Tibial artery (tissue), 4 donors: ENCODE measurements at regions not wholly inside any gene's neighbourhood (a gene's known extent, or its start where the extent isn't known, plus 50 kb on each side); places are given as distances from the start of the nearest gene placed in this dataset.

Source experiments
- DNase-seq, 2 donors: peaks; one replicate each; pipeline ENCODE4 v3.0.0-alpha.2; 2019
- H3K27ac ChIP-seq, 2 donors: fragments of 200-600 bp; sonication (generic) in 1 of 2; 1 replicate in 1 of 2; 2 replicates in 1 of 2; pipeline ENCODE4 v1.5.1; 2018 to 2019; ENCODE audit warnings: mild to moderate bottlenecking in 1 of 2
- H3K27me3 ChIP-seq, 2 donors: fragments of 200-600 bp; sonication (generic) in 1 of 2; one replicate each; pipeline versions ENCODE4 v1.5.1 to v1.6.0; 2016 to 2019
- H3K36me3 ChIP-seq, 3 donors: fragments of 200-600 bp; sonication (generic) in 2 of 3; one replicate each; pipeline ENCODE4 v1.5.1; 2016 to 2019; ENCODE audit warnings: mild to moderate bottlenecking in 2 of 3
- H3K4me1 ChIP-seq, 4 donors: fragments of 200-600 bp; sonication (generic) in 2 of 4; 1 replicate in 3 of 4; 2 replicates in 1 of 4; pipeline ENCODE4 v1.5.1; 2016 to 2019
- H3K4me3 ChIP-seq, 2 donors: fragments of 200-600 bp; sonication (generic) in 1 of 2; 1 replicate in 1 of 2; 2 replicates in 1 of 2; pipeline ENCODE4 v1.5.1; 2018 to 2019; ENCODE audit warnings: mild to moderate bottlenecking in 2 of 2
- H3K9me3 ChIP-seq, 3 donors: fragments of 200-600 bp; sonication (generic) in 1 of 3; one replicate each; pipeline ENCODE4 v1.5.1; 2016 to 2019
- CTCF ChIP-seq, 2 experiments: fragments of 200-600 bp in 1 of 2; fragments of 450-650 bp in 1 of 2; IDR thresholded peaks; one replicate each; pipeline ENCODE4 v1.5.1; 2017 to 2019; ENCODE audit warnings: antibody characterized with exemption in 2 of 2, mild to moderate bottlenecking in 1 of 2, moderate library complexity in 1 of 2
- intact Hi-C: fragments of 100-400 bp; cut with DNase I; formaldehyde crosslinking; loops from one replicate; pipeline ENCODE4 v1.15.0; 2023; ENCODE audit warnings: low total_unique reads

- Histone ChIP-seq H3K27me3 (no peaks in the 10 kb centered on the region), H3K4me1 (no peaks in the 10 kb centered on the region), H3K36me3 (no peaks in the 10 kb centered on the region), H3K4me3 (no peak overlapping the region), H3K9me3 (no peaks in the 10 kb centered on the region), H3K27ac (no peak overlapping the region)
- intact Hi-C loops = no loop called here
- no peak for DNase-seq
- TF ChIP-seq CTCF (IDR thresholded peaks at IDR 0.05) = no peak
Measured at GRCh38 chr2:7449298-7449697, 532.1 kb downstream of the RNF144A start.

GRCh38 chr2:7450188-7450832 lies 533.1 kb downstream of the RNF144A start:
- intact Hi-C loops = no loop called here
- Histone ChIP-seq H3K4me3 (no peak overlapping the region), H3K27ac (no peak overlapping the region), H3K36me3 (no peaks in the 10 kb centered on the region), H3K27me3 (peaks cover 0 to 2% of the 10 kb centered on the region in 2 donors), H3K4me1 (no peaks in the 10 kb centered on the region), H3K9me3 (no peaks in the 10 kb centered on the region)
- no peak for TF ChIP-seq CTCF (IDR thresholded peaks at IDR 0.05)
- DNase-seq = no peak

GRCh38 chr2:7450833-7451190 lies 533.6 kb downstream of the RNF144A start:
- no peak for DNase-seq
- no peaks in the 10 kb centered on the region for H3K4me1 ChIP-seq
- H3K27ac ChIP-seq = no peak overlapping the region
- intact Hi-C loops = no loop called here
- no peak for TF ChIP-seq CTCF (IDR thresholded peaks at IDR 0.05)
- no peaks in the 10 kb centered on the region for H3K36me3 ChIP-seq
- H3K27me3 ChIP-seq = peaks cover 0 to 2% of the 10 kb centered on the region in 2 donors
- H3K9me3 ChIP-seq = no peaks in the 10 kb centered on the region
- H3K4me3 ChIP-seq = no peak overlapping the region

- peaks cover 0 to 2% of the 10 kb centered on the region in 2 donors for H3K27me3 ChIP-seq
- intact Hi-C loops = no loop called here
- H3K4me1 ChIP-seq = no peaks in the 10 kb centered on the region
- TF ChIP-seq CTCF (IDR thresholded peaks at IDR 0.05) = no peak
- H3K9me3 ChIP-seq = no peaks in the 10 kb centered on the region
- no peak for DNase-seq
- no peak overlapping the region for H3K4me3 ChIP-seq
- no peaks in the 10 kb centered on the region for H3K36me3 ChIP-seq
- H3K27ac ChIP-seq = no peak overlapping the region
Measured at GRCh38 chr2:7452110-7452876, 535.1 kb downstream of the RNF144A start.

GRCh38 chr2:7454592-7454991 lies 537.4 kb downstream of the RNF144A start:
- Histone ChIP-seq H3K36me3 (no peaks in the 10 kb centered on the region), H3K4me1 (no peaks in the 10 kb centered on the region), H3K27ac (no peak overlapping the region), H3K27me3 (peaks cover 0 to 2% of the 10 kb centered on the region in 2 donors), H3K4me3 (no peak overlapping the region), H3K9me3 (no peaks in the 10 kb centered on the region)
- no peak for TF ChIP-seq CTCF (IDR thresholded peaks at IDR 0.05)
- intact Hi-C loops = no loop called here
- no peak for DNase-seq
